HG02642 (cell line): ENCODE measurements at regions not wholly inside any gene's neighbourhood (a gene's known extent, or its start where the extent isn't known, plus 50 kb on each side); places are given as distances from the start of the nearest gene placed in this dataset.
"Not testable (repeated sequence)": the region's sequence is repeated elsewhere in the genome, so short reads cannot be mapped to it uniquely, and the experiment has no call there.

Experiments used
- ATAC-seq: cut with Tn5 transposase; IDR thresholded peaks from one replicate; pipeline ENCODE4 v1.9.1; 2021; ENCODE audit warnings: mild to moderate bottlenecking; ENCODE audit not compliant: unreplicated experiment, poor library complexity

DNA sequence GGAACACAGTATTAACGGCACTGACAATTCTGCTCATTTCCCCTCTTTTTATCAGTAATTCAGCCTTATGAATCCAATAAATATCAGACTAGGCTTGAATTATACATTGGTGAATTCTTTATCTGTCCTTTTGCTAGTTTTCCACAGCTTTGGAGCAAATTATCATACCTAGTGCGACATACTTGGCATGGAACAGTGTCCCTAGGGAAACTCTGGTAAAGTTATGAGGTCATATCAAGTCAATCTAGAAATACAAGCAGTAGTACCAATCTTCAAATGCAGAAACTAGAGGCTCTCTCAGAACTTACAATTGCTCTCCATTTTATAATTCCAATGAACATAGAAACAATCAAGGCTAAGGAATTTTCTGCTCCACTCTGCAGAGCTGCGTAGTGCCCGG is 449.3 kb upstream of the NPVF start:
- no peak for ATAC-seq

DNA sequence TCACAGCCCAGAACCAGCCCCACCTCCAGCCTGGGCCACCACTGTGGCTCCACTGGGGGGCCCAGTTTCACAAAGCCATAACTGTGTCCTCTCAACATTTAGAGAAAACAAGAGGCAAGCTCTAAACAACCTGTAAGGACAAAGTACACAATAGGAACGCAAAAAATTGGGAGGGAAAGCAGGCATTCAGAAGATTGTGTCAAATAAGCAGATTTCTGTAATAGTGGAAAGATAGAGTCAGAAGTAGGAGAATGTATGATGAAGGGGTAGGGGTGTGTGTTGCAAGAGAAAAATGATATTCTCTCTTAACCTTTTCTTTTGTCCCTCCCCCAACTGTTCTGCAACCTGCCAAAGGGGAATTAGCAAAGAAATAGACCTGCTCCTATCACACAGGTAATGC is 449.9 kb upstream of the NPVF start:
- ATAC-seq: no peak

- no peak for ATAC-seq
Measured at GRCh38 chr7:25680636-25681035, 452.4 kb upstream of the NPVF start.

- no peak for ATAC-seq
Measured at GRCh38 chr7:25684360-25684759, 456.1 kb upstream of the NPVF start.

- ATAC-seq: no peak
Measured at GRCh38 chr7:25686493-25686892, 458.2 kb upstream of the NPVF start.

- ATAC-seq: no peak
Measured at GRCh38 chr7:25694211-25694610, 457.8 kb upstream of the NFE2L3 start.

GRCh38 chr7:25694699-25695098 is 457.3 kb upstream of the NFE2L3 start:
- ATAC-seq: no peak

GRCh38 chr7:25696571-25696970 is 455.4 kb upstream of the NFE2L3 start:
- ATAC-seq: no peak

- no peak for ATAC-seq
Measured at GRCh38 chr7:25698451-25699113, 453.4 kb upstream of the NFE2L3 start.

DNA sequence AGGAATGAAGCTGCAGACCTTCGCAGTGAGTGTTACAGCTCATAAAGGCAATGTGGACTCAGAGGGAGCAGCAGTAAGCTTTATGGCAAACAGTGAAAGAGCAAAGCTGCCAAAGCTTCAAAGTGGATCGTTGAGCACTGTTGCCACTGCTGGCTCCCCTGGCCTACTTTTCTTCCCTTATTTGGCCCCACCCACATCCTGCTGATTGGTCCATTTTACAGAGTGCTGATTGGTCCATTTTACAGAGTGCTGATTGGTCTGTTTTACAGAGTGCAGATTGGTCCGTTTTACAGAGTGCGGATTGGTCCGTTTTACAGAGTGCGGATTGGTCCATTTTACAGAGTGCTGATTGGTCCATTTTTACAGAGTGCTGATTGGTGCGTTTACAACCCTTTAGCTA is 451.9 kb upstream of the NFE2L3 start:
- not testable (repeated sequence) for ATAC-seq

GRCh38 chr7:25704413-25704812 is 447.6 kb upstream of the NFE2L3 start:
- ATAC-seq: no peak

DNA sequence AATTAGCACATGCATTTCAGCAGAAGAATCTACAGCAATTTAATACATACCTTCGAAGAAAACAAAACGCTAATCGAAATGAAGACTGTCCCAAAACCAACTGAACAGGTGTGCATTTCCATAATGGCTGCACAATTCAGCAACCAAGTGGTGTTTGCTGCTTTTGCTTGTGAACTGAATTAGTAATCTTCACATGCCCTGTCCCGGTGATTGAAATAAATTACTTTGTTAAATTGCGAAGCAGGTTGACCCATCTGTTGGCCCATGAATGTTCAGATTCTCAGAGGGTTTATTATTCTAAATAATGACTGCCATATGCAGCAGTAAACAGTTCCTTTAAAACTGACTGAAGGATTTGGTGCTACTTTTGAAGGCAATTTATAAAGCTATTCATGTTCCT is 445.2 kb upstream of the NFE2L3 start:
- ATAC-seq: no peak

GRCh38 chr7:25707768-25708620 is 444.0 kb upstream of the NFE2L3 start:
- no peak for ATAC-seq

DNA sequence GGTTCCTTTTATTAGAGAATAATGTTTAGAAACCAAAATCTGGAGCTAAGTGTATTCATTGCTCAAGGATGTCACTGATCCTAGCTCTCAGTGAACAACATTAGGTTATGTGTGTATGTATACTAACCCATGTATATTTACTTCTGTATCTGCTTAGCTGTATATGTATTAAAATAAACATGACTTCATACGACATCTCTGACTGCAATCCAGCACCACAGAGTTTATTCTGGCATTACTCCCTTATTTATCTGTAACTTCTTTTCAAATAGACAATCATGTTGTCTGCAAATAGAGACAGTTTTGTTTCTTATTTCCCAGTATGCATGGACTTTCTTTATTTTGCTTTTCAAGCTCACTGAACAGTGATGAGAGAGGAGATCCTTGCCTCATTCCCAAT is 441.0 kb upstream of the NFE2L3 start:
- ATAC-seq: no peak

GRCh38 chr7:25711940-25712339 is 440.1 kb upstream of the NFE2L3 start:
- no peak for ATAC-seq

DNA sequence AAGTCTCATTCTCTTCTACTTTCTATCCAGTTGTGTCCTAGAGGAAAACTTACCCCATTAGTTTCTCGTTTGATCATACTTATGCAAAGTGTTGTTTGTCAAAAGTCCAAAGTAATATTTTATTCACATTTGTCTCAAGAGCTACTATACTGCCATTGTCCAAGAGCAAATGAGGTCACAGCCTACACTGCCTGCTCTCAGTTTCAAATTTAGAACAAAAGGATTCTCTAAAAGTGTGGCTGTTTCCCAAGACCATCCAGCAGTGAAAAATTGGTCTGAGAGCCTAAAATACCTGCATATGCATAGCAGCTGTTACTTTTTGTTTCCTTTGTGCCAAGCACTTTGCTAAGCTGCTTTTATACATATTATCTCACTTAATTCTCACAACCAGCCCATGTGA is 439.5 kb upstream of the NFE2L3 start:
- ATAC-seq: no peak

- ATAC-seq: no peak
Measured at GRCh38 chr7:25714013-25714412, 438.0 kb upstream of the NFE2L3 start.

- ATAC-seq: no peak
Measured at GRCh38 chr7:25716421-25716820, 435.6 kb upstream of the NFE2L3 start.

DNA sequence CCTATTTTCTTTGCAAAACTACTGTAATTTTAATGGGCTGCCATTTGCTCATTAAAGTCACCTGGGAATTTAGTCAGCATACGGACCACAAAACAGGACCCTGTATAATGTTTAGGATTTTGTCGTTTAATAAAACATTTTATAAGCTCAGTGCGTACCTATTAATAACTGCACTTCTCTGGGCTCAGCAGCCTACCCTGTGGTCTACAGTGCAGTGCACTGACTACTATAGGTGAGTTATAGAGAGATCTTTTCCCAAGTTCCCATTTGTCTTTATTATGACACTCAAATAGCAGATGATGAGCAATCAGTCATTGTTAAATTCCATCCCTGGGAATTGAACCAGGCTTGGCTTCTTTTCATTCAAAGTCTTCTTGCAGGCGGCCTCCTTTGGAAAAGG is 433.4 kb upstream of the NFE2L3 start:
- ATAC-seq: no peak

DNA sequence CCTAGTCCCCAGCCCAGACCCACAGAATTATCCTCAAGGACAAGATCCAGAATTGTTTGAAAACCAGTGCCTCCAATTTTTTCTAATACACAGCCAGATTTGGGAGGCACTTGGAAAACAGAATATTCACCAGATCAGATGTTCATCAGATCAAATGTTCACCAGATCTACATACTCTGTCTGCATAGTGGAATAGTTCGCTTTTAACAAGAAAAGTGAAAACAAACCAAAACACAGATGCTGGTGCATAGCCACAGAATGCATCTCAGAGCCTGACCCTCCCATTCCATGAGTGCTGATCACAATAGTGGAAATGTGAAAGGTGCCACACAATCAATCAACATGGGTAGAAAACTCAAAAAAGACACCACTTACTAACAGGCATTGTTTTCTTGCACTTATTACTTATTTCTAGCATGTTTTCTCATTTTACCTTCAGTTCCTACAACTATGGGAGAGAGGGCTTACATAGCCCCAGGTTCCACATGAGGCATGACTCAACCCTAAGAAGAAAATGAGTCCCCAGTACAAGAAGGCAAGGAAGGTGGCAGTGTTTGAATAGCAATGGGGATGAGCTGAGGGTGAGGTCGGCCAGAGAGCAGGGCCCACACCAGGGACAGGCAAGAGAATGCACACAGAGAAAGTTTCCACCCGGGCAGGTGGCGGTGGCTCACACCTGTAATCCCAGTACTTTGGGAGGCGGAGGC is 432.7 kb upstream of the NFE2L3 start:
- no peak for ATAC-seq

GRCh38 chr7:25720427-25720826 is 431.6 kb upstream of the NFE2L3 start:
- ATAC-seq: no peak
